Hepatocyte (in vitro differentiated cells): ENCODE measurements at regions not wholly inside any gene's neighbourhood (a gene's known extent, or its start where the extent isn't known, plus 50 kb on each side); places are given as distances from the start of the nearest gene placed in this dataset.

Experiments used
- DNase-seq: peaks from one replicate; pipeline ENCODE4 v3.0.0-alpha.2; 2016; ENCODE audit warnings: low spot score
- H2AFZ ChIP-seq: fragments of 200-600 bp; sonication (generic); 2 replicates; pipeline ENCODE4 v1.6.0; 2016; ENCODE audit warnings: antibody characterized with exemption, mild to moderate bottlenecking
- H3K27ac ChIP-seq: fragments of 200-600 bp; sonication (generic); 2 replicates; pipeline ENCODE4 v1.5.1; 2016; ENCODE audit warnings: mild to moderate bottlenecking
- H3K27me3 ChIP-seq: fragments of 200-600 bp; sonication (generic); 2 replicates; pipeline ENCODE4 v1.6.1; 2016
- H3K36me3 ChIP-seq: fragments of 200-600 bp; sonication (generic); replicated peaks from 2 replicates; pipeline ENCODE4 v1.5.1; 2016; ENCODE audit warnings: low read depth; ENCODE audit not compliant: insufficient read depth
- H3K4me1 ChIP-seq: fragments of 200-600 bp; sonication (generic); 2 replicates; pipeline ENCODE4 v1.5.1; 2016; ENCODE audit warnings: mild to moderate bottlenecking, moderate library complexity; ENCODE audit not compliant: insufficient read depth
- H3K4me2 ChIP-seq: fragments of 200-600 bp; sonication (generic); 2 replicates; pipeline ENCODE4 v1.6.0; 2016
- H3K4me3 ChIP-seq: fragments of 200-600 bp; sonication (generic); 2 replicates; pipeline ENCODE4 v1.5.1; 2016; ENCODE audit warnings: mild to moderate bottlenecking
- H3K79me2 ChIP-seq: fragments of 200-600 bp; sonication (generic); 2 replicates; pipeline ENCODE4 v1.6.0; 2017; ENCODE audit warnings: mild to moderate bottlenecking
- H3K9me2 ChIP-seq: fragments of 200-600 bp; sonication (generic); replicated peaks from 2 replicates; pipeline ENCODE4 v1.6.0; 2017; ENCODE audit warnings: mild to moderate bottlenecking; ENCODE audit not compliant: insufficient read depth
- H3K9me3 ChIP-seq: fragments of 200-600 bp; sonication (generic); 2 replicates; pipeline ENCODE4 v1.5.1; 2016; ENCODE audit warnings: low read depth, mild to moderate bottlenecking
- H4K20me1 ChIP-seq: fragments of 200-600 bp; sonication (generic); 2 replicates; pipeline ENCODE4 v1.6.0; 2016; ENCODE audit warnings: mild to moderate bottlenecking; ENCODE audit not compliant: insufficient read depth, poor library complexity, severe bottlenecking
- EZH2 ChIP-seq: fragments of 200-600 bp; sonication (generic); IDR thresholded peaks from 2 replicates; pipeline ENCODE4 v1.6.1; 2016; ENCODE audit warnings: antibody characterized with exemption, mild to moderate bottlenecking, borderline replicate concordance
- EZH2phosphoT487 ChIP-seq: fragments of 200-600 bp; sonication (generic); IDR thresholded peaks from one replicate; pipeline ENCODE4 v1.6.1; 2018; ENCODE audit warnings: antibody characterized with exemption, mild to moderate bottlenecking, low read depth, moderate library complexity; ENCODE audit not compliant: unreplicated experiment, severe bottlenecking
- WGBS: methylation state at CpG from one replicate; pipeline ENCODE4 v1.1.6; 2016; ENCODE audit warnings: low lambda C conversion rate; ENCODE audit errors: missing lambda C conversion rate; 5-methylcytosine and 5-hydroxymethylcytosine counted together
- TF ChIP-seq, protein P1 (sequence below): fragments of 200-600 bp; sonication (generic); IDR thresholded peaks from 2 replicates; pipeline ENCODE4 v1.5.1; 2016; ENCODE audit warnings: antibody characterized with exemption, mild to moderate bottlenecking; ENCODE audit not compliant: poor library complexity

DNA sequence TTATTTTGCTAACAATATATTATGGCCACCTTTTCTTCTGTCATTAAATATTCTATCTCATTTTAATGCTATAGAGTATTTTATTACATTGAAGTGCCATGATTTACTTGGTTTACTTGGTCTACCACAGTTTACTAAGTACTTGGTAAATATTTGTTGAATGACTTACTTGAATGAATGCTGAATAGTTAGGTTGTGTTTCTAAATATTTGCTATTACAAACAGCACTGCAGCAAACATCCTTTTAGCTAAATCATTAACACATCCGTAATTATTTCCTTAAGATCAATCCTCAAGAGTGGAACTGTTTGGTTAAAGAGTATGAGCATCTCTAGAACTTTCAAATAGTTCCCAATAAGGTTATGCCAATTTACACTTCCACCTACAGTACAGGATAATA is 318.7 kb downstream of the MYCN start:
- Histone ChIP-seq H3K4me2 (no peak overlapping the region), H3K9me3 (no peaks in the 10 kb centered on the region), H2AFZ (no peak overlapping the region), H3K36me3 (no peaks in the 10 kb centered on the region), H3K9me2 (no peaks in the 10 kb centered on the region), H4K20me1 (no peaks in the 10 kb centered on the region), H3K27me3 (no peaks in the 10 kb centered on the region), H3K79me2 (no peaks in the 10 kb centered on the region), H3K27ac (no peak overlapping the region), H3K4me1 (no peaks in the 10 kb centered on the region), H3K4me3 (no peak overlapping the region)
- WGBS, result 90% methylated on average over 1 of the region's 1 CpG
- TF ChIP-seq EZH2 (no peak), EZH2phosphoT487 (no peak)
- TF ChIP-seq, protein P1, sequence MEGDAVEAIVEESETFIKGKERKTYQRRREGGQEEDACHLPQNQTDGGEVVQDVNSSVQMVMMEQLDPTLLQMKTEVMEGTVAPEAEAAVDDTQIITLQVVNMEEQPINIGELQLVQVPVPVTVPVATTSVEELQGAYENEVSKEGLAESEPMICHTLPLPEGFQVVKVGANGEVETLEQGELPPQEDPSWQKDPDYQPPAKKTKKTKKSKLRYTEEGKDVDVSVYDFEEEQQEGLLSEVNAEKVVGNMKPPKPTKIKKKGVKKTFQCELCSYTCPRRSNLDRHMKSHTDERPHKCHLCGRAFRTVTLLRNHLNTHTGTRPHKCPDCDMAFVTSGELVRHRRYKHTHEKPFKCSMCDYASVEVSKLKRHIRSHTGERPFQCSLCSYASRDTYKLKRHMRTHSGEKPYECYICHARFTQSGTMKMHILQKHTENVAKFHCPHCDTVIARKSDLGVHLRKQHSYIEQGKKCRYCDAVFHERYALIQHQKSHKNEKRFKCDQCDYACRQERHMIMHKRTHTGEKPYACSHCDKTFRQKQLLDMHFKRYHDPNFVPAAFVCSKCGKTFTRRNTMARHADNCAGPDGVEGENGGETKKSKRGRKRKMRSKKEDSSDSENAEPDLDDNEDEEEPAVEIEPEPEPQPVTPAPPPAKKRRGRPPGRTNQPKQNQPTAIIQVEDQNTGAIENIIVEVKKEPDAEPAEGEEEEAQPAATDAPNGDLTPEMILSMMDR, result no peak
- DNase-seq, result no peak

DNA sequence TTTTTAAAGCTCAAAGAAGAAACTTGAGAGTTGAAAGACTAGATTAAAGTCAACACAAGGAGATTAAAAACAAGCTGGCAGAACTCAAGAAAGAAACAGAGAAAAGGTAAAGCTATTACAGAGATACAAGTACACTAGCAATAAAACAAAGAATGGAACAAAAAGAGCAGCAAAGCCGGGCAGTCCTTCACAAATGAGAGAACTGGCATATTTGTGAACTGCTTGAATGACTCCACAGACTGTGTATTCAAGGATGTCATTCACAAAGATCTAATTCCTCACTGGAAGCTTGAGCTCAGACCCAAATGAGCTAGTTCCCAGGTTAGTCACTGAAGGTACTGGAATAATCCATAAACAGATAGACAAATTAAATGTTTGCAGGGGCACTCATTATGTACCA is 318.0 kb downstream of the MYCN start:
- Histone ChIP-seq H3K27me3 (no peaks in the 10 kb centered on the region), H3K4me3 (no peak overlapping the region), H3K9me2 (no peaks in the 10 kb centered on the region), H3K4me1 (no peaks in the 10 kb centered on the region), H3K27ac (no peak overlapping the region), H4K20me1 (no peaks in the 10 kb centered on the region), H3K9me3 (no peaks in the 10 kb centered on the region), H3K36me3 (no peaks in the 10 kb centered on the region), H3K79me2 (no peaks in the 10 kb centered on the region), H3K4me2 (no peak overlapping the region), H2AFZ (no peak overlapping the region)
- DNase-seq, result no peak
- WGBS, result 44% methylated on average over 1 of the region's 1 CpG
- TF ChIP-seq EZH2phosphoT487 (no peak), EZH2 (no peak)
- TF ChIP-seq, protein P1, result no peak

DNA sequence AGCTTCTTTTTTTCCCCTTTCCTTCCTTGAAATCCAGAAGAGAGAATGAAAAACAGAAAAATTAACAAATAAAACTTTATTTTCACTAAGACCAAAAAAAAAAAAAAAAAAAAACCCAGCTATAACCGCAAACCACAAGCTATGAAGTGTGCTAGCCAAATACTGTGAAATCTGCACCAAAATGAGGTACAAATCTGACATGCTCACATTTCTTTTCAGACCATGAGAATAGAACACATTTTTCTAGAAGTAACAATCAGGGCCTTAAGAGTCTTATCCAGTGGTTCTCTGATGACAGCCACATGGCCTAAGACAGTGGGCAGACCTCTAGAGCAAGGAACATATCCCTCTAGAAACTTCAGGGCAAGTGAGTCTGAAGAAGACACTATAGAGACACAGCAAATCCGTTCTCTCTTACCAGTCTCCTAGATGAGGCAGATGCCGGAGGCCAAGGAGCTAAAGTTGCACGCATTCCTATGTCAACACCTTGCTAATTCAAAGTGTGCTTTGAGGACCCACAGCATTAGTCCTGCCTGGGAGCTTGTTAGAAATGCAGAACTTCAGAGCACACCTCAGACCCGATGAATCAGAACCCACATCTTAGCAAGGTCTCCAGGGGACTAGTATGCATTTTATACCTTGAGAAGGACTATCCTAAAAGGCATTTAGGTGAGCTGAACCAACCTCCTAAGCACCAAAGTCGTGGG is 317.1 kb downstream of the MYCN start:
- WGBS, result 73% methylated on average over 6 of the region's 6 CpGs
- no peaks in the 10 kb centered on the region for H3K9me3 ChIP-seq
- TF ChIP-seq, protein P1, result no peak
- TF ChIP-seq EZH2phosphoT487, result no peak
- TF ChIP-seq EZH2, result no peak
- H3K79me2 ChIP-seq, result no peaks in the 10 kb centered on the region
- no peak for DNase-seq
- no peak overlapping the region for H2AFZ ChIP-seq
- no peaks in the 10 kb centered on the region for H4K20me1 ChIP-seq
- no peak overlapping the region for H3K4me3 ChIP-seq
- no peak overlapping the region for H3K4me2 ChIP-seq
- no peaks in the 10 kb centered on the region for H3K27me3 ChIP-seq
- no peaks in the 10 kb centered on the region for H3K36me3 ChIP-seq
- H3K27ac ChIP-seq, result no peak overlapping the region
- H3K4me1 ChIP-seq, result no peaks in the 10 kb centered on the region
- H3K9me2 ChIP-seq, result no peaks in the 10 kb centered on the region
